ENCODE measurements at regions not wholly inside any gene's neighbourhood (a gene's known extent, or its start where the extent isn't known, plus 50 kb on each side); places are given as distances from the start of the nearest gene placed in this dataset.

GRCh38 chr1:187092104-187092503, 263.4 kb downstream of the PLA2G4A start:
- DNase-seq = no peak

- DNase-seq = no peak
Measured at GRCh38 chr1:187096689-187097088, 267.9 kb downstream of the PLA2G4A start.

- DNase-seq = no peak
Measured at GRCh38 chr1:187110351-187110750, 281.6 kb downstream of the PLA2G4A start.

- DNase-seq = no peak
Measured at GRCh38 chr1:187114792-187115191, 286.0 kb downstream of the PLA2G4A start.

GRCh38 chr1:187121661-187122060, 292.9 kb downstream of the PLA2G4A start:
- DNase-seq = no peak

GRCh38 chr1:187122566-187122965, 293.8 kb downstream of the PLA2G4A start:
- DNase-seq = no peak

- no peak for DNase-seq
Measured at GRCh38 chr1:187129132-187129531, 300.4 kb downstream of the PLA2G4A start.

GRCh38 chr1:187143783-187144182, 315.0 kb downstream of the PLA2G4A start:
- no peak for DNase-seq

- no peak for DNase-seq
Measured at GRCh38 chr1:187146388-187146787, 317.6 kb downstream of the PLA2G4A start.

GRCh38 chr1:187151555-187151954, 322.8 kb downstream of the PLA2G4A start:
- no peak for DNase-seq

GRCh38 chr1:187153047-187153446, 324.3 kb downstream of the PLA2G4A start:
- no peak for DNase-seq

GRCh38 chr1:187157115-187157514, 328.4 kb downstream of the PLA2G4A start:
- no peak for DNase-seq

GRCh38 chr1:187157552-187157951, 328.8 kb downstream of the PLA2G4A start:
- no peak for DNase-seq

GRCh38 chr1:187167555-187167954, 338.8 kb downstream of the PLA2G4A start:
- no peak for DNase-seq

GRCh38 chr1:187168297-187168696, 339.5 kb downstream of the PLA2G4A start:
- DNase-seq = no peak

GRCh38 chr1:187185389-187185788, 356.6 kb downstream of the PLA2G4A start:
- no peak for DNase-seq

GRCh38 chr1:187197685-187198084, 368.9 kb downstream of the PLA2G4A start:
- DNase-seq = no peak

GRCh38 chr1:187203257-187203656, 374.5 kb downstream of the PLA2G4A start:
- DNase-seq = no peak

- no peak for DNase-seq
Measured at GRCh38 chr1:187212377-187212776, 383.6 kb downstream of the PLA2G4A start.

GRCh38 chr1:187226396-187226795, 397.6 kb downstream of the PLA2G4A start:
- no peak for DNase-seq

GRCh38 chr1:187228790-187229189, 400.0 kb downstream of the PLA2G4A start:
- no peak for DNase-seq

GRCh38 chr1:187229496-187229895, 400.7 kb downstream of the PLA2G4A start:
- DNase-seq = no peak

GRCh38 chr1:187234706-187235105, 406.0 kb downstream of the PLA2G4A start:
- no peak for DNase-seq

GRCh38 chr1:187236199-187236598, 407.4 kb downstream of the PLA2G4A start:
- DNase-seq = no peak

GRCh38 chr1:187236676-187237075, 407.9 kb downstream of the PLA2G4A start:
- DNase-seq = no peak

GRCh38 chr1:187237542-187237941, 408.8 kb downstream of the PLA2G4A start:
- DNase-seq = no peak

Data from DMS79 treated with DMSO at 0.1 percent for 48 hours (cell line).